H1 (cell line): ENCODE measurements at regions not wholly inside any gene's neighbourhood (a gene's known extent, or its start where the extent isn't known, plus 50 kb on each side); places are given as distances from the start of the nearest gene placed in this dataset.

Experiments
- E2F6 ChIP-seq: IDR thresholded peaks from 2 replicates; pipeline ENCODE4 v1.6.1; 2012; ENCODE audit warnings: inconsistent platforms
- EZH2 ChIP-seq: fragments of 200-600 bp; sonication (generic); IDR thresholded peaks from 2 replicates; pipeline ENCODE4 v1.7.1; 2012; ENCODE audit warnings: low read depth, mild to moderate bottlenecking, moderate library complexity, low read length, inconsistent platforms; ENCODE audit not compliant: severe bottlenecking
- PHF8 ChIP-seq: fragments of 200-600 bp; sonication (generic); conservative IDR thresholded peaks from 2 replicates; pipeline ENCODE4 v1.7.1; 2012; ENCODE audit warnings: low read depth, mild to moderate bottlenecking, inconsistent platforms, low read length, moderate library complexity
- SRF ChIP-seq: IDR thresholded peaks from 2 replicates; pipeline ENCODE4 v1.6.1; 2011; ENCODE audit warnings: mild to moderate bottlenecking, low read depth, low read length, moderate library complexity
- TBP ChIP-seq: IDR thresholded peaks from 2 replicates; pipeline ENCODE4 v1.6.1; 2011; ENCODE audit warnings: low read depth, low read length, improper control_type of control experiment

GRCh38 chrX:136975684-136976470 is 57.9 kb downstream of the GPR101 start (continued):
- TF ChIP-seq EZH2 (no peak), SRF (no peak), PHF8 (no peak), TBP (no peak), E2F6 (no peak)
